Endothelial cell (in vitro differentiated cells): ENCODE measurements at regions not wholly inside any gene's neighbourhood (a gene's known extent, or its start where the extent isn't known, plus 50 kb on each side); places are given as distances from the start of the nearest gene placed in this dataset.

Source experiments
- DNase-seq: peaks from one replicate; pipeline ENCODE4 v3.0.0; 2021; ENCODE audit warnings: low spot score
- H3K27ac Mint-ChIP-seq: one replicate; pipeline ENCODE4 v1.8.0; 2021; ENCODE audit warnings: mixed read lengths, inconsistent platforms; ENCODE audit not compliant: unreplicated experiment
- H3K27me3 Mint-ChIP-seq: one replicate; pipeline ENCODE4 v1.8.0; 2021; ENCODE audit warnings: mild to moderate bottlenecking, moderate library complexity, mixed read lengths, inconsistent platforms; ENCODE audit not compliant: unreplicated experiment
- H3K36me3 Mint-ChIP-seq: one replicate; pipeline ENCODE4 v1.8.0; 2021; ENCODE audit warnings: mild to moderate bottlenecking, low read depth, mixed read lengths, inconsistent platforms; ENCODE audit not compliant: unreplicated experiment
- H3K4me1 Mint-ChIP-seq: one replicate; pipeline ENCODE4 v1.8.0; 2021; ENCODE audit warnings: mild to moderate bottlenecking, mixed read lengths, inconsistent platforms; ENCODE audit not compliant: unreplicated experiment
- H3K4me3 Mint-ChIP-seq: one replicate; pipeline ENCODE4 v1.8.0; 2021; ENCODE audit warnings: mild to moderate bottlenecking, mixed read lengths, inconsistent platforms; ENCODE audit not compliant: unreplicated experiment
- H3K9me3 Mint-ChIP-seq: one replicate; pipeline ENCODE4 v1.8.0; 2021; ENCODE audit warnings: mixed read lengths, inconsistent platforms; ENCODE audit not compliant: unreplicated experiment
- CTCF ChIP-seq: fragments of 200-600 bp; sonication (generic); IDR thresholded peaks from one replicate; pipeline ENCODE4 v1.5.0; 2021; ENCODE audit warnings: antibody characterized with exemption; ENCODE audit not compliant: unreplicated experiment

DNA sequence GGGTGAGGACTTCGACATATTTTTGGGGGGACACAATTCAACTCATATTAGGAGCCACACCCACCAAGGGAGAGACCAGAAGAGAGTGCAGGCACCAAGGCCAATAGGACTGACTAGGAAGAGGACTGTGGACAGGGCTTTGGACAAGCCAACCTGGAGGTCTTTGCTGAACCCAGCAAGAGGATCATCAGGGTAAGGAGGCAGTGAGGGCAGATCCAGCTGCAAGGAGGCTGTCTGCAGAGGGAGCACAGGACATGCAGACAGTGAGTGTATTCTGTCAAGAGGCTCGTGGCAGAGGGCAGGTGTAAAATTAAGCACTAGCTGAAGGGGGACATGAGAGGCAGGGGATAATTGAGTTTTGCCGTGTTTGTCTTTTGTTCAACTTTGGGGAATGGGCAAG is 83.4 kb upstream of the MGMT start:
- no peak overlapping the region for H3K27ac Mint-ChIP-seq
- H3K4me1 Mint-ChIP-seq: peaks cover 5% of the 10 kb centered on the region
- H3K9me3 Mint-ChIP-seq: no peaks in the 10 kb centered on the region
- H3K36me3 Mint-ChIP-seq: no peaks in the 10 kb centered on the region
- no peak for DNase-seq
- H3K27me3 Mint-ChIP-seq: peaks cover 3% of the 10 kb centered on the region
- no peak overlapping the region for H3K4me3 Mint-ChIP-seq
- no peak for TF ChIP-seq CTCF

- no peak for TF ChIP-seq CTCF
- Mint-ChIP-seq H3K27me3 (no peaks in the 10 kb centered on the region), H3K27ac (no peak overlapping the region), H3K4me1 (peaks cover 5% of the 10 kb centered on the region), H3K9me3 (no peaks in the 10 kb centered on the region), H3K4me3 (no peak overlapping the region), H3K36me3 (no peaks in the 10 kb centered on the region)
- no peak for DNase-seq
These were observed 81.4 kb upstream of the MGMT start for GRCh38 chr10:129385600-129385999.

- no peaks in the 10 kb centered on the region for H3K27me3 Mint-ChIP-seq
- H3K27ac Mint-ChIP-seq: no peak overlapping the region
These were observed 80.4 kb upstream of the MGMT start for GRCh38 chr10:129386415-129387257.

DNA sequence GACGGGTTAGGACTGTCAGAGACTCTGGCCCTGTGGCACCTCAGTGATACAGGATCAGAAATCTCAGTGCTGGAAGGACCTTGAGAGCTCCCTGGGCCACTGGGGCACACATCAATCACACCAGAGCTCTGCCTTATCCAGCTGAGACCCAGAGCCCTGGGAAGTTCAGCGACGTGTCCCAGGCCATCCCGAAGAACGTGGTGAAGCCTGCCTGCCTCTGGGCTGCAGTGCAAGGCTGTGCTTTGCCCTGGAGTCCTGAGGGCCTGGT is 79.8 kb upstream of the MGMT start:
- H3K9me3 Mint-ChIP-seq: no peaks in the 10 kb centered on the region
- peaks cover 5% of the 10 kb centered on the region for H3K4me1 Mint-ChIP-seq
- no peak overlapping the region for H3K27ac Mint-ChIP-seq
- no peaks in the 10 kb centered on the region for H3K27me3 Mint-ChIP-seq
- no peaks in the 10 kb centered on the region for H3K36me3 Mint-ChIP-seq
- TF ChIP-seq CTCF: no peak
- H3K4me3 Mint-ChIP-seq: no peak overlapping the region
- DNase-seq: no peak

More at GRCh38 chr10:129386415-129387257, 80.4 kb upstream of the MGMT start:
- no peaks in the 10 kb centered on the region for H3K36me3 Mint-ChIP-seq
- H3K4me3 Mint-ChIP-seq: no peak overlapping the region
- no peaks in the 10 kb centered on the region for H3K9me3 Mint-ChIP-seq
- TF ChIP-seq CTCF: no peak
- DNase-seq: no peak
- peaks cover 5% of the 10 kb centered on the region for H3K4me1 Mint-ChIP-seq

- no peak for DNase-seq
- Mint-ChIP-seq H3K27me3 (no peaks in the 10 kb centered on the region), H3K4me1 (peaks cover 14% of the 10 kb centered on the region), H3K9me3 (no peaks in the 10 kb centered on the region), H3K4me3 (no peak overlapping the region), H3K27ac (no peak overlapping the region), H3K36me3 (no peaks in the 10 kb centered on the region)
- no peak for TF ChIP-seq CTCF
These were observed 78.6 kb upstream of the MGMT start for GRCh38 chr10:129388435-129388834.
